ENCODE measurements at regions not wholly inside any gene's neighbourhood (a gene's known extent, or its start where the extent isn't known, plus 50 kb on each side); places are given as distances from the start of the nearest gene placed in this dataset.

DNA sequence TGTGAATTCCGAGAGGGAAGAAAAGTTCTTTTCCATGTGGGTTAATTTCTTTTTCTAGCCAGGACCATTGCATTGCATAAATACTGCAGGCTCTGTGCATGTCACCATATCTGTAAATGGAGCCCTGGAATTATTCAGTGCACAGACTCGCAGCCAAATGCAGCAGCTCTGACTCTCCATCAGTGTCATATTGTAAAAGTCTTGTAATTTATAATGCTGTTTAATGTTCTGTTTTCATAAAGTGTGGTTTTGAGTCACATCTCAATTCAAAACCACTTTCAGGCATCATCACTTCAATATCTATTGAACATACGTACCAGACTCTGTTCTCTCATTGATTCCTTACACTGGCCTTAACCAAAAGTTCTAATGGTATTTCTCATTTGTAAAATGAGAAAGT lies 193.9 kb upstream of the RPL34 start:
- H3K27ac ChIP-seq (ENCODE audit: low read length): no peak overlapping the region
- H3K9ac ChIP-seq (ENCODE audit: low read length): no peak overlapping the region

GRCh38 chr4:108425988-108426387 lies 194.4 kb upstream of the RPL34 start:
- TF ChIP-seq CTCF (IDR thresholded peaks at IDR 0.05; ENCODE audit: low read length): no peak
- TF ChIP-seq EZH2phosphoT487 (IDR thresholded peaks at IDR 0.05; ENCODE audit: low read length): no peak
- TF ChIP-seq EZH2 (optimal IDR thresholded peaks at IDR 0.05; ENCODE audit: low read depth, low read length): no peak
- Histone ChIP-seq H3K4me1 (ENCODE audit: low read length) (no peaks in the 10 kb centered on the region), H3K9me3 (replicated peaks; ENCODE audit: insufficient read depth, low read length) (no peaks in the 10 kb centered on the region), H3K4me2 (ENCODE audit: low read depth, low read length) (no peak overlapping the region), H3F3A (ENCODE audit: insufficient read depth, low read length) (no peaks in the 10 kb centered on the region), H3K27me3 (replicated peaks; ENCODE audit: insufficient read depth, low read length) (no peaks in the 10 kb centered on the region), H3K4me3 (ENCODE audit: low read length) (no peak overlapping the region), H2AFZ (ENCODE audit: low read length) (no peak overlapping the region), H3K9me2 (replicated peaks; ENCODE audit: insufficient read depth, low read length) (no peaks in the 10 kb centered on the region), H3K9ac (ENCODE audit: low read length) (no peak overlapping the region), H3K27ac (ENCODE audit: low read length) (no peak overlapping the region), H3K36me3 (replicated peaks; ENCODE audit: insufficient read depth, low read length) (no peaks in the 10 kb centered on the region), H4K20me1 (ENCODE audit: insufficient read depth, low read length) (no peaks in the 10 kb centered on the region), H3K79me2 (ENCODE audit: low read length) (no peaks in the 10 kb centered on the region)
- DNase-seq: no peak

More for the DNA sequence above, 193.9 kb upstream of the RPL34 start:
- no peak for DNase-seq
- Histone ChIP-seq H4K20me1 (ENCODE audit: insufficient read depth, low read length) (no peaks in the 10 kb centered on the region), H3K79me2 (ENCODE audit: low read length) (no peaks in the 10 kb centered on the region), H3K36me3 (replicated peaks; ENCODE audit: insufficient read depth, low read length) (no peaks in the 10 kb centered on the region), H3K4me1 (ENCODE audit: low read length) (no peaks in the 10 kb centered on the region), H2AFZ (ENCODE audit: low read length) (no peak overlapping the region), H3K9me3 (replicated peaks; ENCODE audit: insufficient read depth, low read length) (no peaks in the 10 kb centered on the region), H3K4me2 (ENCODE audit: low read depth, low read length) (no peak overlapping the region), H3K9me2 (replicated peaks; ENCODE audit: insufficient read depth, low read length) (no peaks in the 10 kb centered on the region), H3K27me3 (replicated peaks; ENCODE audit: insufficient read depth, low read length) (no peaks in the 10 kb centered on the region), H3F3A (ENCODE audit: insufficient read depth, low read length) (no peaks in the 10 kb centered on the region), H3K4me3 (ENCODE audit: low read length) (no peak overlapping the region)
- TF ChIP-seq CTCF (IDR thresholded peaks at IDR 0.05; ENCODE audit: low read length): no peak
- TF ChIP-seq EZH2 (optimal IDR thresholded peaks at IDR 0.05; ENCODE audit: low read depth, low read length): no peak

GRCh38 chr4:108417923-108418322 lies 202.5 kb upstream of the RPL34 start:
- Histone ChIP-seq H3K36me3 (replicated peaks; ENCODE audit: insufficient read depth, low read length) (no peaks in the 10 kb centered on the region), H3K9ac (ENCODE audit: low read length) (no peak overlapping the region), H3K4me1 (ENCODE audit: low read length) (peaks cover 4% of the 10 kb centered on the region; the same call in 1 of the 2 replicates), H3K4me2 (ENCODE audit: low read depth, low read length) (no peak overlapping the region), H2AFZ (ENCODE audit: low read length) (no peak overlapping the region), H3F3A (ENCODE audit: insufficient read depth, low read length) (no peaks in the 10 kb centered on the region), H3K9me2 (replicated peaks; ENCODE audit: insufficient read depth, low read length) (no peaks in the 10 kb centered on the region), H3K27me3 (replicated peaks; ENCODE audit: insufficient read depth, low read length) (no peaks in the 10 kb centered on the region), H3K9me3 (replicated peaks; ENCODE audit: insufficient read depth, low read length) (no peaks in the 10 kb centered on the region), H3K27ac (ENCODE audit: low read length) (no peak overlapping the region), H3K4me3 (ENCODE audit: low read length) (no peak overlapping the region), H4K20me1 (ENCODE audit: insufficient read depth, low read length) (no peaks in the 10 kb centered on the region), H3K79me2 (ENCODE audit: low read length) (no peaks in the 10 kb centered on the region)
- no peak for DNase-seq
- no peak for TF ChIP-seq CTCF (IDR thresholded peaks at IDR 0.05; ENCODE audit: low read length)
- no peak for TF ChIP-seq EZH2 (optimal IDR thresholded peaks at IDR 0.05; ENCODE audit: low read depth, low read length)
- no peak for TF ChIP-seq EZH2phosphoT487 (IDR thresholded peaks at IDR 0.05; ENCODE audit: low read length)

Data from MM.1S (cell line).